GM12874 (cell line): ENCODE measurements at regions not wholly inside any gene's neighbourhood (a gene's known extent, or its start where the extent isn't known, plus 50 kb on each side); places are given as distances from the start of the nearest gene placed in this dataset.

Experiments
- TF ChIP-seq, protein P1 (sequence below): IDR thresholded peaks from 2 replicates; pipeline ENCODE4 v1.5.1; 2011; ENCODE audit warnings: low read depth, mild to moderate bottlenecking, control low read depth, low read length, moderate library complexity; ENCODE audit not compliant: insufficient read depth

DNA sequence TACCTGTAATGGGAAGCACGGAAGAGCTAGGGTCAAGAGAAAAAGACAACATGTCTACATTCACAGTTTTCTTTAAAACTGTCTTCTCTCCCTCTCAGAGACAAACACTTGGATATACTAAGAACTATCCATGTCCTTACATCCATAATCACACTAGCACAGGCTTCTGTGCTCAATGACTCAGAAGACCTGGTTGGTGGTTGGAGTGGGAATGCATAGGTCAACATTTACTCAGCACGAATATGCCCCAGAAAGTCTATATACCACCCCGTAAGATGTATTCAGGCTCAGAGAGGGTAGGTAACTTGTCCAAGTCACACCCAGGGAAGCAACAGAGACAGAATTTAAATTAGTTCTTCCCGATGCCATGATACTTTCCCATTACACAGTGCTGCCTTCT lies 891.1 kb downstream of the TUSC7 start:
- TF ChIP-seq, protein P1, sequence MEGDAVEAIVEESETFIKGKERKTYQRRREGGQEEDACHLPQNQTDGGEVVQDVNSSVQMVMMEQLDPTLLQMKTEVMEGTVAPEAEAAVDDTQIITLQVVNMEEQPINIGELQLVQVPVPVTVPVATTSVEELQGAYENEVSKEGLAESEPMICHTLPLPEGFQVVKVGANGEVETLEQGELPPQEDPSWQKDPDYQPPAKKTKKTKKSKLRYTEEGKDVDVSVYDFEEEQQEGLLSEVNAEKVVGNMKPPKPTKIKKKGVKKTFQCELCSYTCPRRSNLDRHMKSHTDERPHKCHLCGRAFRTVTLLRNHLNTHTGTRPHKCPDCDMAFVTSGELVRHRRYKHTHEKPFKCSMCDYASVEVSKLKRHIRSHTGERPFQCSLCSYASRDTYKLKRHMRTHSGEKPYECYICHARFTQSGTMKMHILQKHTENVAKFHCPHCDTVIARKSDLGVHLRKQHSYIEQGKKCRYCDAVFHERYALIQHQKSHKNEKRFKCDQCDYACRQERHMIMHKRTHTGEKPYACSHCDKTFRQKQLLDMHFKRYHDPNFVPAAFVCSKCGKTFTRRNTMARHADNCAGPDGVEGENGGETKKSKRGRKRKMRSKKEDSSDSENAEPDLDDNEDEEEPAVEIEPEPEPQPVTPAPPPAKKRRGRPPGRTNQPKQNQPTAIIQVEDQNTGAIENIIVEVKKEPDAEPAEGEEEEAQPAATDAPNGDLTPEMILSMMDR: no peak

DNA sequence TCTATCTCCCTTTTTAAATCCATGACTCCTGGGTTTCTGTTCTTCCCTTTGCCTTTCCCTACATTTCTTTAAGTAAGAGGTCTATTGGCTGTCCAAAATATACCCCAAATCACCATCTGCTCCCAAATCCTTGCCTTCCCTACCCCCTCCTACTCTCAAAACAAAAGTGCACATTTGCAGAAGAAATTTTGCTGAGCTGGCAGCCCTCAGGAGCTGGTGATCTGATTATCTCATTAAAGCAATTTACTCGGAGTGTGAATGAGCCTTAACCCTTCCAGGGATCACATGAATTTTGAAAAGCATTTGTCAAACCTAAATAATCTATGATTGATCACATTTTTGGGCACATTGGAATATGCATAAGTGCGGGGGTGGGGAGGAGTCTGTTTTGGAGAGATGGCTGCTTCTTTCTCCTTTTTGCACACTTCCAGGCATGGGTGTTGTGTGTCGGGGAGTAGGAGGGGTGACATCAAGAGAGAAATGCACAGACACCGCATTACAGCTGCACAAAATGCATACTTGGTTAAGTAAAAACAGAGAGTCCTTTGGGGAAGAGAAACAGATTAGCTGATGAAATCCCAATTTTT lies 892.6 kb downstream of the TUSC7 start:
- TF ChIP-seq, protein P1: no peak

DNA sequence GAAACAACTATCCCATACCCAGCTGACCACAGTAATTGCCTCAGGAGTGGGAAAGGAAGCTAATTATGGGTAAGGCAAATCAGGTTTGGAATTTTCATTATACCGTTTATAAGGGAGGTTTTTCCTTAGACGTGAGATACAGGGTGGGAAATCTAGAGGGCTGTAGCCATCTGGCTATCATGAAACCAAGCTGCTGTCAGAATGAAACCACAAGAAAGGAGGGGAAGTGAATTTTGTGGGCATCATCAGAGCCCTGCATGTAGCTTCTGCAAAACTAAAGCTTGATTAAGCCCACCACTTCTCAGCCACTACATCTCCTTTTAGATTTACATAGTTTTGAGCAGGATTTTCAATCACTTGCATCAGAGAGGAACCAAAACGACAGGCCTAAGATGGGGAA lies 893.5 kb downstream of the TUSC7 start:
- TF ChIP-seq, protein P1: no peak

GRCh38 chr3:117606866-117607265 lies 897.3 kb downstream of the TUSC7 start:
- TF ChIP-seq, protein P1: no peak

- TF ChIP-seq, protein P1: no peak
These were observed 899.8 kb downstream of the TUSC7 start for GRCh38 chr3:117609330-117609729.

- TF ChIP-seq, protein P1: no peak
These were observed 900.6 kb downstream of the TUSC7 start for GRCh38 chr3:117610156-117610555.

DNA sequence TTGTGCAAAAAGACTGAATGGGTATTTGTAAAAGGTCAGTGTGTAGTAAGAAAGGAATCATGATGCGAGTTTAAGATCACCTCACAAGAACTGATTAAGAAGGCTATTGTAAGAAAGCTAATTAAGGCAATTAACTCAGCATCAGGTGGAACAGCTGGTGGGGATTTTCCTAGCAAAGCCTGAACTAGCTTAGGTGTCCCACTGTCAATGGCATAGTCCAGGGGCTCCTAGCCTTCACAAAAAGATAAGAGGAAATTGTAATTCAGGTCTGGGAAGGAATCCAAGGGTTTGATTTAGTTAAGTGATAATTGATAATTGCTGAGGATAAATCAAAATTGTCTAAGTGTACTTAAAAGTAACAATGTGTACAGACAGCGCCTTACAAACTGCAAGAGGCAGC lies 901.6 kb downstream of the TUSC7 start:
- TF ChIP-seq, protein P1: no peak
